ENCODE measurements at regions not wholly inside any gene's neighbourhood (a gene's known extent, or its start where the extent isn't known, plus 50 kb on each side); places are given as distances from the start of the nearest gene placed in this dataset.

DNA sequence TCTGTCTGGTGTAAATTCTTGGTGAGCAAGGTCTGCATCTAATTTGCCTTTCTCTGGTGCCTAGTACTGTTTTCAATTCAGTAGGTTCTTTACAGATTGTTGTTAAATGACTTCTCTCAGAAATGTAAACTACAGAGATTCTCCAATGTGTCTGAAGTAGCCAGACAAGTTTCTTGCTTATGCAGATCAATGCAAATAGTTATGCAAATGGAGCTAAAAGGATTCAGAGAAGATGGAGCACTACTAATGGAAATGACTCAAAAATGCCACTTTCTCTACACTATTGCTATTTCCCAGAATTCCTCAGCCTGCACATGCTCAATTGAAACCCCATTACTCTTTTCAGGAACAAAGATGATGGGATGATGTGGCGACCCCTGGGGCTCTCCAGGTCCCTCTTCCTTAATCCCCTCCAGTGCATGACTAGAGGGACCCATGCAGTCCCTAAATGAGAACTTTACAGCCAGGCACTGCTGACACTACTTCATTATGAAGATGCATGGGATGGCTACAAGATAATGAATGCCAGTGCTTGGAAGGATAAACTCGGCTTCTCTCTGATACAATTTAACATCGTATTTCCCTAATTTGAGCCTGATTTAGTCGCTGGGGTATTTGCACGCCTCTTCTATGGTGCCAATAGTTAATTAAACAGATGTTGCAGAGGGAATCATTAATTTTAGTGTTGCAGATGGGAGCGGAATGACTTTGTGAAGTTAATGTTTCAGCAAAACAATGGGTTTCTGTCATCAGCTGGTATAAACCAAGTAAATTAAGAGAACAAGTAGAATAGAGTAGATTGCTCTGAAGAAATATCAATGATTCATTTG, 753.2 kb downstream of the TLR4 start:
- Histone ChIP-seq H3K27ac (ENCODE audit: low read depth, low read length) (no peak overlapping the region), H3K79me2 (ENCODE audit: insufficient read depth, low read length) (no peaks in the 10 kb centered on the region), H3K4me2 (ENCODE audit: insufficient read depth, low read length) (no peak overlapping the region), H3K27me3 (ENCODE audit: insufficient read depth, low read length) (no peaks in the 10 kb centered on the region), H3K36me3 (ENCODE audit: insufficient read depth, low read length) (no peaks in the 10 kb centered on the region), H3K4me1 (ENCODE audit: insufficient read depth, low read length) (no peaks in the 10 kb centered on the region), H2AFZ (ENCODE audit: low read length) (no peak overlapping the region), H3K9me3 (ENCODE audit: low read depth, low read length) (no peaks in the 10 kb centered on the region), H3K4me3 (ENCODE audit: insufficient read depth, low read length) (no peak overlapping the region), H4K20me1 (ENCODE audit: insufficient read depth, low read length) (no peaks in the 10 kb centered on the region)
- DNase-seq (ENCODE audit: insufficient read length, low spot score, missing footprints) = no peak
- TF ChIP-seq, protein P1, sequence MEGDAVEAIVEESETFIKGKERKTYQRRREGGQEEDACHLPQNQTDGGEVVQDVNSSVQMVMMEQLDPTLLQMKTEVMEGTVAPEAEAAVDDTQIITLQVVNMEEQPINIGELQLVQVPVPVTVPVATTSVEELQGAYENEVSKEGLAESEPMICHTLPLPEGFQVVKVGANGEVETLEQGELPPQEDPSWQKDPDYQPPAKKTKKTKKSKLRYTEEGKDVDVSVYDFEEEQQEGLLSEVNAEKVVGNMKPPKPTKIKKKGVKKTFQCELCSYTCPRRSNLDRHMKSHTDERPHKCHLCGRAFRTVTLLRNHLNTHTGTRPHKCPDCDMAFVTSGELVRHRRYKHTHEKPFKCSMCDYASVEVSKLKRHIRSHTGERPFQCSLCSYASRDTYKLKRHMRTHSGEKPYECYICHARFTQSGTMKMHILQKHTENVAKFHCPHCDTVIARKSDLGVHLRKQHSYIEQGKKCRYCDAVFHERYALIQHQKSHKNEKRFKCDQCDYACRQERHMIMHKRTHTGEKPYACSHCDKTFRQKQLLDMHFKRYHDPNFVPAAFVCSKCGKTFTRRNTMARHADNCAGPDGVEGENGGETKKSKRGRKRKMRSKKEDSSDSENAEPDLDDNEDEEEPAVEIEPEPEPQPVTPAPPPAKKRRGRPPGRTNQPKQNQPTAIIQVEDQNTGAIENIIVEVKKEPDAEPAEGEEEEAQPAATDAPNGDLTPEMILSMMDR (IDR thresholded peaks at IDR 0.05; ENCODE audit: extremely low read depth, low read depth, low read length) = no peak

DNA sequence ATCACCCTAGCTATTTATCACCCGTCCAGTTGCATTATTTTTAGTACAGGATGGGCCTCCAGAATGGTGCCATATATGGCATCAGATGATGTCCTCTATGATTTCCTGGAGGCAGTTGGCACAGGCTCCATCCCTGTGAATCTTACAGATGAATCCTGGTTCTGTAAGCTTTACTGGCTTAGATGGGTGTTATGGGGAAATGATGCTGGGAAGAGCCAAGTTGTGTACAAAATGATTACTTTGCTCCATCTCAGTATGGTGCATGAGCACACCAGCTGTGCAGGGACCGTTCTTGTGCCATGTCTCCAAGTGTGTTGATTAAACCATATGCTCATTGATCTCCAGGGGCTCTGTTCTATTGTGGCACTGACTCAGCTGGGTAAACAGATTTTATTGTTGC, 755.7 kb downstream of the TLR4 start:
- Histone ChIP-seq H3K27ac (ENCODE audit: low read depth, low read length) (no peak overlapping the region), H3K9me3 (ENCODE audit: low read depth, low read length) (no peaks in the 10 kb centered on the region), H3K4me1 (ENCODE audit: insufficient read depth, low read length) (no peaks in the 10 kb centered on the region), H3K4me3 (ENCODE audit: insufficient read depth, low read length) (no peak overlapping the region), H3K36me3 (ENCODE audit: insufficient read depth, low read length) (no peaks in the 10 kb centered on the region), H3K27me3 (ENCODE audit: insufficient read depth, low read length) (no peaks in the 10 kb centered on the region), H3K4me2 (ENCODE audit: insufficient read depth, low read length) (no peak overlapping the region), H4K20me1 (ENCODE audit: insufficient read depth, low read length) (no peaks in the 10 kb centered on the region), H2AFZ (ENCODE audit: low read length) (no peak overlapping the region), H3K79me2 (ENCODE audit: insufficient read depth, low read length) (no peaks in the 10 kb centered on the region)
- no peak for DNase-seq (ENCODE audit: insufficient read length, low spot score, missing footprints)
- TF ChIP-seq, protein P1 (IDR thresholded peaks at IDR 0.05; ENCODE audit: extremely low read depth, low read depth, low read length) = no peak

DNA sequence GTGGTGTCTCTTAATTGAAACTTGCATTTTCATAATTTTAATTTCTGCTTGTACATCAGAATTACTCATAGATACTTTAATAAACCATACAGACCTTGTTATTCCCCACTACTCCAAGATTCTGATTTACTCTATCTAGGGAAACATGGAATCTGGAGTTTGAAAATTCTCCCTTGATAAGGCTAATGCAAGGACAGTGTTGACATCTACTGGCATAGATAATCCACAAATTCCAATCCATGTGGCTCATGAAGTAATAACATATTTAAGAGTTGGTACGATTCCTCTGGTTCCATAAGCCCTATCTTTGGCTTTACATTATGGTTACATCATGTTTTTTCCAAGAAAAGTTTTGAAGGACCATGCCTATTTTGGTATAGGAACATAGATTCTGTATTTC, 759.2 kb downstream of the TLR4 start:
- TF ChIP-seq, protein P1 (IDR thresholded peaks at IDR 0.05; ENCODE audit: extremely low read depth, low read depth, low read length) = no peak
- H3K27me3 ChIP-seq (ENCODE audit: insufficient read depth, low read length) = no peaks in the 10 kb centered on the region
- H2AFZ ChIP-seq (ENCODE audit: low read length) = no peak overlapping the region
- no peak for DNase-seq (ENCODE audit: insufficient read length, low spot score, missing footprints)
- no peaks in the 10 kb centered on the region for H3K36me3 ChIP-seq (ENCODE audit: insufficient read depth, low read length)
- H3K4me1 ChIP-seq (ENCODE audit: insufficient read depth, low read length) = no peaks in the 10 kb centered on the region
- no peak overlapping the region for H3K27ac ChIP-seq (ENCODE audit: low read depth, low read length)
- no peaks in the 10 kb centered on the region for H3K9me3 ChIP-seq (ENCODE audit: low read depth, low read length)
- no peak overlapping the region for H3K4me3 ChIP-seq (ENCODE audit: insufficient read depth, low read length)
- H3K4me2 ChIP-seq (ENCODE audit: insufficient read depth, low read length) = no peak overlapping the region
- H3K79me2 ChIP-seq (ENCODE audit: insufficient read depth, low read length) = no peaks in the 10 kb centered on the region
- no peaks in the 10 kb centered on the region for H4K20me1 ChIP-seq (ENCODE audit: insufficient read depth, low read length)

DNA sequence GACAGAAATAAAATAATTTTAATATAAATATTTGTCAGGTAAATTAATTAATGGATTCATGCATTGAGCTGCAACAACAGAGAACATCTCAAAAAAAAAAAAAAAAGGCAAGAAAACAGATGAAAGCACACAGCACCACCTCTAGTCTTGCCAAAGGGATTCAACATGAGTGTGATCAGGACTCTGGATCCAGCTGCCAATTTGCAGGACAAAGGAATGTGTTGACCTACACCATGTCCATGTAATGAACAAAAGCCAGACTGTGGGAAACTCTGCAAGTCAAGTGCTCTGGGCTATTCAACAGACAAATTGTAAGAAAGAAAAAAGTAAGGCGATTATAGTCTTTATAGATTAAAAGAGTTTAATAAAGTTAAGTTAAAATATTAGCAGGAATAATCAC, 769.3 kb downstream of the TLR4 start:
- no peak overlapping the region for H2AFZ ChIP-seq (ENCODE audit: low read length)
- H3K27ac ChIP-seq (ENCODE audit: low read depth, low read length) = no peak overlapping the region
- no peaks in the 10 kb centered on the region for H3K36me3 ChIP-seq (ENCODE audit: insufficient read depth, low read length)
- TF ChIP-seq, protein P1 (IDR thresholded peaks at IDR 0.05; ENCODE audit: extremely low read depth, low read depth, low read length) = no peak
- H3K4me2 ChIP-seq (ENCODE audit: insufficient read depth, low read length) = no peak overlapping the region
- H3K27me3 ChIP-seq (ENCODE audit: insufficient read depth, low read length) = no peaks in the 10 kb centered on the region
- no peaks in the 10 kb centered on the region for H3K4me1 ChIP-seq (ENCODE audit: insufficient read depth, low read length)
- no peaks in the 10 kb centered on the region for H4K20me1 ChIP-seq (ENCODE audit: insufficient read depth, low read length)
- no peak for DNase-seq (ENCODE audit: insufficient read length, low spot score, missing footprints)
- H3K4me3 ChIP-seq (ENCODE audit: insufficient read depth, low read length) = no peak overlapping the region
- no peaks in the 10 kb centered on the region for H3K79me2 ChIP-seq (ENCODE audit: insufficient read depth, low read length)
- H3K9me3 ChIP-seq (ENCODE audit: low read depth, low read length) = no peaks in the 10 kb centered on the region
